ENCODE measurements at regions not wholly inside any gene's neighbourhood (a gene's known extent, or its start where the extent isn't known, plus 50 kb on each side); places are given as distances from the start of the nearest gene placed in this dataset.
"Not testable (repeated sequence)": the region's sequence is repeated elsewhere in the genome, so short reads cannot be mapped to it uniquely, and the experiment has no call there.

DNA sequence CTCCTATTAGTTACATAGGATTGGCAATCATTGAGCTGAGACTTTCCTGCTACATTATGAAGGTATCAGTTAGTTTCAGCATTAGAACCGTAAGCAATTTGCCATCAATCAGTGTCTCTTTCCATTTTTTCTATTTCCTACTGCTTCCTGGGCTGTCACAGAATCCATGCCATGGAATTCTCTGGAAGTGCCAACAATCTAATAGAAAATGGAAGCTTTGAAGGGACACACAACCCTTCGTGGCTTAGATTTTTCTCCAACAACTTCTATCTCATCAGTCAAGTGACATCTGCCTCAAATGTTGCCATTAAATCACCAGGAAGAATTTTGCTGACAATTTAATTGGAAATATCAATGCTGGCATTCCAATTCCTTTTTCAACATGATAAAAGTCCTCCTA is 183.5 kb upstream of the PARD3B start:
- DNase-seq (ENCODE audit: extremely low read depth in 1 of 11, low read depth in 9 of 11, low spot score in 4 of 11): no peak

DNA sequence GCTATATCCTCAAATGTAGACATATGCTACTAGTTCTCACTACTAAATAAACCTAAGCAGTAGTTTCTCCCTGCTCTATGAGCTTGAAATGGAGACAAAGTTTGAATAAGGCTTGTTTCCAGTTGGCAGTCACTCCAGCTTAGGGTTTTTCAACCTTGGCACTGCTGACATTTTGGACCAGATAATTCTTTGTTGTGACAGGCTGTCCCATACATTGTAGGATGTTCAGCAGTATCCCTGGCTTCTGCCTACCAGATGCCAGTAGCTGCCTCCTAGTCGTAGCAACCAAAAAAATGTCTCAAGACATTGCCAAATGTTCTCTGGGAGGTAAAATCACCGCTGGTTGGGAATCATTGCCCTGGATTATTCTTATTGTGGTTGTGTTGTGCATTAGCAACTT is 182.7 kb upstream of the PARD3B start:
- no peak for DNase-seq (ENCODE audit: extremely low read depth in 1 of 11, low read depth in 9 of 11, low spot score in 4 of 11)

DNA sequence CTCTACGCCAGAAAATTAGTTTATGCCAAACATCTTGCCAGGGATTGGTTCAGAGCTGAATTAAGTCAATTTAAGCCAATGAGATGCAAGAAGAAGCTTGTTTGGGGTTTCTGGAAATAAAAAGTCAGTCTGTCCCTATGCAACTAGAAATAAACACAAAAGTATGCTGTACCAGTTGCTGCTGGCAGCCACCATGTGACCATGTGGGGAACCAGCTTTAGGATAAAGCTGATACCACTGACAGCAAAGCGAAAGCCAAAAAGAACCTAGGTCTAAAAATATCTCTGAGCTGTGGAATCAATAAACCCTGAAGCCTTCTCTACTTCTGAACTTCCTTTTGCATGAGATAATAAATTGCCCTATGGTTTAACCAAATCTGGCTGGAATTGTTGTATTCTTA is 181.8 kb upstream of the PARD3B start:
- DNase-seq (ENCODE audit: extremely low read depth in 1 of 11, low read depth in 9 of 11, low spot score in 4 of 11): no peak

DNA sequence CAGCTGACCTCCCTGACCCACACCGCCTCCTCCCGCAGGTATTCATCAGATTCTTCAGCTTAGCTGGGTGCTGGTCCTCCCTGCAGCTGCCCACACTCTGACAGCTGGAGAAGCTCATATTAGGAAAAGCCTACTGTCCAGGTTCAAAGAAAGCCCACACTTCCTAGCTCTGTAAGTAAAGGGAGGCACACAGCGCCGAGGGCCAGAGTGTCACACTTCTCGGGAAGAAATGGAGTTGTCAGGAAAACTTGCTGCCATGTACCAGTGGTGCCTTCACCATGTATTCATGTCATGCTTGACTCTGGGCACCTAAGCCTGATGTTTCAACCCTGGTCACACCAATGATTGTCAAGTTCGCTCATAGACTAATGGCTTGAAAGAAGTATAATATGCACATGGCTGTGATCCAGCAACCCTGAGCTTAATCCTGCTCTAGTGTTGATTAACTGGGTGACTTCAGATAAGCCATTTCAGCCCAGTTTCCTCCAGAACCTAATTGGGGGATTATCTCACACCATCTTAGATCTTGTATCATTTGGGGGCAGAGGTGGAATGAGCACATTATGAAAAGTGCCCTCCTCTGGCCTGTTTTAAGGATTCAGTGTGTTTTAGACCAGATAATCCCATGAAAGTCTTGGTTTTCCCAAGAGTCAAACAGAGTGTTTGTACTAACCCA is 180.3 kb upstream of the PARD3B start:
- no peak for DNase-seq (ENCODE audit: extremely low read depth in 1 of 11, low read depth in 9 of 11, low spot score in 4 of 11)

DNA sequence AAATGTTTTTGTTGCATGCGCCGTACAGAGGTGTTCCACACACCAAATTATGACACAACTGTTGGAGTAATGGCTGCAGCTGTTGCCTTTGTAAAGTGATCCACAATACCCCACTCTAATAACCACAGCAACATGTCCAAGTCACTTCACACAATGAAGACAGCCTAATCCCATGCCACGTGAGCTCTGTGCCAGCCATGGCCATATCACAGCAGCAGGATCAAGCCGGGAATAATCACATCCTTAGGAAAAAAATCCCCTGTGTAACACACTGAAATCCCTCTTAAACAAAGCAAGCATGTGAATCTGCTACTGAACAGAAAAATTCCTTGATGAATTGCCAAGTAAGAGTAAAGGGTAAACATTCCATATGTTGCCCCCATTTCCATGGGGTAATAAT is 179.5 kb upstream of the PARD3B start:
- no peak for DNase-seq (ENCODE audit: extremely low read depth in 1 of 11, low read depth in 9 of 11, low spot score in 4 of 11)

DNA sequence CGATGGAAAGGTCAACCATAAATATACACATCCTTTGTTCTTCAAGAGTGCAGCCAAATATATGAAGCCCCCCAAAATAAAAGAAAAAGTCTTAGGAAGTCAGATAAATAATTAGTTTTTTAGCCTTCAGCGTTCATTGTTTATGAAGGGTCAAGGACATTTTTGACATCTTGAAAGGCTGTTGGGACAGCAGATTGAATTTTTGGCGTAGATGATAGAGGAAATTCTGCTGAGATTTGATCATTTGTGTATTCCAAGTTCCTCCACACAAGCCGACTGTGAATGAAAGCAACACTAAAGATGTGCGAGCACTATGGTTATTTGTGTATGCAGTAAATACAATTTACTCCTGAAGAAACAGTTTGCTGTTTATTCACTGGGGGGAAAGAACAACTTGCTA is 177.8 kb upstream of the PARD3B start:
- DNase-seq (ENCODE audit: extremely low read depth in 1 of 11, low read depth in 9 of 11, low spot score in 4 of 11): no peak

DNA sequence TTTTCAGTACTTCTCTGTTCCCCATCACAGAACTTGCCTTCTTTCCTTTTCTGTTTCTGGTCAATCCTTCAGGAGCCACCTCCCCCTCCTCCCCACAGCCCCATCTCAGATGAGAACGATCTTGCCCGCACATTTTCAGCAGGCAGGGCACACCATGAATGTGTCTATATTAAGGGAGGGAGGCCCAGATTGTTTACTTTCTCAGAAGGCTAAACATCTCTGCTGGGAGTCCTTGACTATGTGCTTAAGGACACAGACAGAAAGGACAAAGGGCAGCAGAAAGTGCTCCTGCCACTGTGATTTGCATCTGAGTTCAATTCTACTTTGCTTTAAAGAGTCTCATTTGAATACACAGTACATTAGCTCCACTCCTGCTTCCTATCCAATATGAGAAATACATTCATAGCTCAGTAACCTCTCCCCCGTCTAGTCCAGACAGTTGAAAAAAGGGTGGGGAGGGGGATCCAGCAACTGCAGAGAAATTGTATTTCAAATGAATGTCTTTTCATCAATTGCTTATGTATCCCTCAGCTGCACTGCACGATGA is 175.0 kb upstream of the PARD3B start:
- DNase-seq (ENCODE audit: extremely low read depth in 1 of 11, low read depth in 9 of 11, low spot score in 4 of 11): no peak

DNA sequence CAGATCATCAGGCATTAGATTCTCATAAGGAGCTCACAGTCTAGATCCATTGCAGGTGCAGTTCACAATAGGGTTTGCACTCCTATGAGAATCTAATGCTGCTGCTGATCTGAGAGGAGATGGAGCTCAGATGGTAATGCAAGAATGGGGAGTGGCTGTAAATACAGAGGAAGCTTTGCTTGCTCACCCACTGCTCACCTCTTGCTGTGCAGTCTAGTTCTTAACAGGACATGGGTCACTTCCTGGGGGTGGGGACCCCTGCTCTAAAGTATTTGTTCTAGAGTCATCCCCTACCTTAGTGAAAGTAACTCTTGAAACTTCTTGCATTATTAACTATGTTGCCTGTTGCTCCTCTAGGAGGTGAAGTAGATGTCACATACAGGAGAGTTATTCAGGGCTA is 171.3 kb upstream of the PARD3B start:
- DNase-seq (ENCODE audit: extremely low read depth in 1 of 11, low read depth in 9 of 11, low spot score in 4 of 11): no peak

DNA sequence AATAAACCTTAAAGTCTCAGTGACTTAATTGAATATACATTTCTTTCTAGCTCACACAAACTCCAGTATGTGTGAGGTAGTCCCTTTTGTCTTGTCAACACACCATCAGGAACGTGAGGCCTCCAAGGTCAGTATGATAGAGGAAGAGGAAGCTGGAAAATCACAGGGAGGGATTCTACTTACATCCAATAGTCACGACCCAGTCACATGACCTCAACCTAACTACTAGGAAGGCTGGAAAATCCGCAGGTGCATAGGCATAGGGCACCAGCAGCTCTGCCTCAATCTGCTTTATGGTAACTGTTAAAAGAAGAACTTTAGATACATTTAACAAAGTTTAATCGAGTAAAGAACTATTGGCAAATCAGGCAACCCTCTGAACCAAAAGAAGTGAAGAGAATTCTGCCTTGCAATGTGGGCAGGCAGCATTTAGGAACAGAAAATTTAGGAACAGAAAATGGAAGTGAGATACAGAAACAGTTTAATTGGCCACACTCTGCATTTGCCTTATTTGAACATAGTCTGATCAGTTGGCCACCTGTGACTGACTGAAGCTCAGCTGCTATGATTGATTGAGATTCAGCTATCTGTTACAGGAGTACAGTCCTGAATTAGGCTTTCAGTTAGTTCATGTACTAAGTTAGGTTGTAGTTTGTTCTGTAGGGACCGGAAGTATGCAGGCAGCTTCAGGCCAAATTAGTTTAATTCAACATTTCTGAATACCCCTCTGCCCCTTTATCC is 165.0 kb upstream of the PARD3B start:
- DNase-seq (ENCODE audit: extremely low read depth in 1 of 11, low read depth in 9 of 11, low spot score in 4 of 11): no peak

DNA sequence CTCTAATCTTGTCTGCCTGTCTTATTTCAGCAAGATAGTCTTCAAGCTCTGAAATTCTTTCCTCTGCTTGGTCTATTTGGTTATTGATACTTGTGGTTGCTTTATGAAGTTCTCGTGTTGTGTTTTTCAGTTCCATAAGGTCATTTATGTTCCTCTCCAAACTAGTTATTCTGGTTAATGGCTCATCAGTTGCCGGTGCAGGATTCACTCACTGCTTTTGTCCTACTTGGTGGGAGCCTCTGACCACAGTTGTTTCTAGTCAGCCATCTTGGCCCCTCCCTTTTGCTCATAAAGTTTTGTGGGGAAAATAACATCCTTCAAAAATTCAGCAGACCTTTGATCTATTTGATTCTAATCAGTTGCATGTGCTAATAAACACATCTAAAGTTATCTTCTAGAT is 158.6 kb upstream of the PARD3B start:
- DNase-seq (ENCODE audit: extremely low read depth in 1 of 11, low read depth in 9 of 11, low spot score in 4 of 11): no peak

DNA sequence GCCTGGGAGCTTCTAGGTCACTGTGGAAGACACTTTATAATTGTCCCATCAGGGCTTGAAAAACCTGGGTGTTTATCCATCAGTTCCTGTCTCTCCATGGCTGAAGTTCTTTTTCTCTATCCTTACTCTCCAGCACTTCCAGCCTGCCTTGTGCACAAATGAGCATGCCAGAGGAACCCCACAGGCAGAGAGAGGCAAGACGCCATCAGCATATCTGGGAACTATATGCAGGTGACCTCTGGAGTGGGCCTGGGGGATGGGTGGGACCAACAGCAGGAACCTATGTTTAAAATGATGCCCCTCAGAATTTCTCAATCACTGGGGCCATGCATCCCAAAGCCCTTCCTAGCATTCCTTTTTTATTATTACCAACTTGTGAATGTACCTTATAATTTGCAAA is 156.2 kb upstream of the PARD3B start:
- no peak for DNase-seq (ENCODE audit: extremely low read depth in 1 of 11, low read depth in 9 of 11, low spot score in 4 of 11)

DNA sequence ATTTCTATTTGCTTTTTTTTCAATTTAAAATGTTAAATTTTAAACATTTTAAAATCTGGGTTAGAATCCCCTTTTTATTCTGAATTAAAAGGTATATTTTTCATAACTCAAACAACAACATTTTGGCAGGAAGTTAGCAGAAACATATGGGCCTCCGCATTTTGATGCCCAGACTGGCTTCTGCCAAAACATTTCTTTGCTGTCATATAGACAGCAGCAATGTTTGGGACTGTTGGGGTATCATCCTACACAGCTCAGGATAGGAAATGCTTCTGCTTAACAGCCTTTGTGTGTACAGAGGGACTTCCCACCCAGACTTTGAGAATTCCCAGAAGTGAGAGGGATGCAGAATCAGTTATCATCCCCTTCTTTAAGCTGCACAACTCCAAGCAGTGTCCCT is 155.4 kb upstream of the PARD3B start:
- DNase-seq (ENCODE audit: extremely low read depth in 1 of 11, low read depth in 9 of 11, low spot score in 4 of 11): no peak

DNA sequence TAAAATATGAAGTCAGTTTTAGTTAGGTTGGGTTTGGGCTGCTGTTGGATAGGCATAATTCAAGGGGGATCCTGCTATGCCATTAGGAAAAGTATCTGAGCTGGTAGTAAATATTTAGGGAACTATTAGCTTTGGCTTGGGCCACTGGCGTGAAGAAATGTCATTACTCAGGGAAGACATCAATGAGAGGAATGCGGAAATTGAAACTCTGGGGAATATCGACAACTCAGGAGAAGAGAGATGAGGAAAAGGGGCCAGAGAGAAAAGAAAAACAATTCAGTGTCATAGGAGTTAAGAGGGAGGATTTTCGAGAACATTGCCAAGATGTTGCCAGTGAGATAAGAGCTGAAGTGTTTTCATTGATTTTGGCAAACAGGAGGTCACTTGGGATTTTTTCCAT is 149.7 kb upstream of the PARD3B start:
- DNase-seq (ENCODE audit: extremely low read depth in 1 of 11, low read depth in 9 of 11, low spot score in 4 of 11): no peak

DNA sequence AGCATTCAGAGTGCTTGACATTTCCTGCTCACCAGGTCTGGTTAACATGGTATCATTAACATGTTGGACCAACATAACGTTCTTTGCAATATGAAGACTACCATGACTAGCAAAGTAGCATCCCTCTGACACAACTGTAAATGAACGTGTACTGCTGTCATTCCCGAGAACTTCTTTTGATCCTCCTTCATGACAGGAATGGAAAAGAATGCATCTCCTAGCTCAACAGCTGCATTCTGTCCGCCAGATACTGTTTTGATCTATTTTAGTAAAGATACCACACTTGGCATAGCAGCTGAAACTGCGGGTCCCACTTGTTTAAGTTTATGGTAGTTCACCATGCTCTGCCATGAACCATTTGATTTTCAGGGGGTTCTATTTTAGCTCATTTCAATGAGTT is 144.2 kb upstream of the PARD3B start:
- no peak for DNase-seq (ENCODE audit: extremely low read depth in 1 of 11, low read depth in 9 of 11, low spot score in 4 of 11)

DNA sequence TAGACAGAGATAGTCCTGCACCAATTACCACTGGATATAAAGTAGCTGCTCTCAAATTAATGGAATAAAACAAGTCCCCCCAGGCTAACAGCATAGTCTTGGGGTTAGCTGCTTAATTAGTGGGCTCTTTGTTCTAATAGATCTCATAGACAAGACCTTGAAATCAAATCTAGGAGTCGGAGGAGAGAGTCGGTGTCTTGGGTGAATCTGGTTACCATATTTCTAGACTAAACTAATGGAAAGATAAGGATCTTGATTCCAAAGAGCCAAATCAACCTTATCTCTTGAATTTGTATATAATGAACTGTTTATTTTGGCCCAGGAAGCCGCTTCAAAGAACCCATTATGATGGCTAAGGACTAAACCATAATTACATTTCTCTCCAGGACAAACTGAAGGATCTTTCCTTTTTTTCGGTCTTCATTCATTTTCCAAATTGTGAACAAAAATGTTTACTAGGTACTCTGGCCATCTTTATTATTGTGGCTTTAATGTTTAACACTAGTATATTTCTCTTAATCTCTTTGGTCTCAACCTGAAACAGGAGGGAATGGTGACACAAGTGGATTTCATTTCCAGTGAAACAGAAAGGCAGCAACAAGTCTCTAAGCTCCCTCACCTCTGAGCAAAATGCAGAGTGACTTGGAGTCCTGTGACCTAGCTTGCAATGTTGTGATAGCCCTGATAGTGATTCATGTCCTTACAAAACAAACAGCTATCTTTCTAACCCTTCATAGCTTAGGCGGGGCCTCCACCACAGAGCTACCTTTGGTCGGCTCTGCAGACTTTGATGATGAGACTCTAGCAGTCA is 137.9 kb upstream of the PARD3B start:
- no peak for DNase-seq (ENCODE audit: extremely low read depth in 1 of 11, low read depth in 9 of 11, low spot score in 4 of 11)

DNA sequence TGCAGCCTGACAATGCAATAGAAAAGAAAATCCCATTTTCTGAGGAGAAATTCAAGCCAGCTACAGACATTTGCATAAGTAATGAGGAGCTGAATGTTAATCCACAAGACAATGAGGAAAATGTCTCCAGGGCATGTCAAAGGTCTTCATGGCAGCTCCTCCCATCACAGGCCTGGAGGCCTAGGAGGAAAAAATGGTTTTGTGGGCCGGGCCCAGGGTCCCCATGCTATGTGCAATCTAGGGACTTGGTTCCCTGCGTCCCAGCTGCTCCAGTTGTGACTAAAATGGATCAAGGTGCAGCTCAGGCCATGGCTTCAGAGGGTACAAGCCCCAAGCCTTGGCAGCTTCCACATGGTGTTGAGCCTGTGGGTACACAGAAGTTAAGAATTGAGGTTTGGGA is 132.5 kb upstream of the PARD3B start:
- DNase-seq (ENCODE audit: extremely low read depth in 1 of 11, low read depth in 9 of 11, low spot score in 4 of 11): not testable (repeated sequence)

DNA sequence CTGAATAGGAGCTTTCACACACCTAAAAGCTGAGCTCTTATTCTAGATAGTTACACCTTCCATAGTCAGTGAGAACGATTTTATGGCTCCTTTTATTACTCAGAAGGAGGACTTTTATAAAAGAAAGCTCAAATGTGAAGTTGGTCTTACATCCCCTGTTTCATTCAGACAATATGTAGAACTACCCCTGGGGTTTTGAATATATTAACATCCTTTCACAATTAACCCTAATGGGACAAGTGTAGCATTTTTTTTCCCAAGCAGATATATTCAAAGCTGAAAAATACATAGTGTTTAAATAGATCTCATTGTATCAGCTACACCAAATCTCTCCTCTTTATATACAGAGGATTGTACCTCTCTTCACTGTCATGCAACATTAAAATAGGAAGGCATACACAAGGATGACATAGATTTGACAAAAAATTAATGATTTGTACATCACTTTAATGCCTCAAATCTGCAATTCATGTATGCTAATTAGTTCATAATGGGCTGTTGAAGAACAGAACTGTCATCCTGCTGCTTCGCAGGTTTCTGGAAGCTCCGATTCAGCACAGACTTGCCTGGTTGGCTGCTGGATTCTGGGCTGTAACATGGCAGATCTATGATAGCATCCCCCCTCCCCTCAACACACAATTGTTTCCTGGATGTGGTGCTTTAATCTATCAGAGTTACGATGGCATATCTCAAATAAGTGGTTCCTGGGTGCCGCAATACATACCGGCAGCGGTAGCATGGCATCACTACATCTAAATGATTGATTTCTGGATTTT is 129.7 kb upstream of the PARD3B start:
- no peak for DNase-seq (ENCODE audit: extremely low read depth in 1 of 11, low read depth in 9 of 11, low spot score in 4 of 11)

DNA sequence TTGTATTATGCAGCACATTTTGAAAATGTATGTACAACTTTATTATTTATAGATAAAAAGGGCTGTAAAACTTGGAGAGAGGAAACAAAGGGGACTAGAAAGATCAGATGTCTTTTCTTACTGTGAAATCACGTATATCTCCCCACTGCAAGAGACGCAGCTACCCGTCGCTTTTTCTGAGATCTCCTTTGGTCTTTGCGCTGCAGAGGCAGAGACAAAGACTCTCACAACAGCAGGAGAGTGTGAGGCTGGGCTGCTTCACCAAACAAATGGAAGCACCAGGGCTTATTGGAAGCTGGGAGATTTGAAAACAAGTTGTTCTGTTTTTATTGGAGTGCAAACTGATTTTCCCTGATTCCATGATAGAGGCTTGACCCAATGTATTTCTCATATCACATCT is 129.0 kb upstream of the PARD3B start:
- DNase-seq (ENCODE audit: extremely low read depth in 1 of 11, low read depth in 9 of 11, low spot score in 4 of 11): no peak

DNA sequence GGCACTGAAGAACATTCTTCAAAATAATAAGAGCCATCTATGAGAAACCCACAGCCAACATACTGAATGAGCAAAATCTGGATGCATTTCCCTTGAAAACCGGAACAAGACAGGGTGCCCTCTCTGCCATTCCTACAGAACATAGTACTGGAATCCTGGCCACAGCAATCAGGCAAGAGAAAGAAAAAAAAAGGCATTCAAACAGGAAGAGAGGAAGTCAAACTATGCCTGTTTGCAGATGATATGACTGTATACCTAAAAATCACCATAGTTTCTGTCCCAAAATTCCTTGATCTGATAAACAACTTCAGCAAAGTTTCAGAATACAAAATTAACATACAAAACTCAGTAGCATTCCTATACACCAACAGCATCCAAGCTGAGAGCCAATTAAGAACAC is 119.5 kb upstream of the PARD3B start:
- DNase-seq (ENCODE audit: extremely low read depth in 1 of 11, low read depth in 9 of 11, low spot score in 4 of 11): no peak

Measured in renal cortex interstitium (tissue), 11 donors.